ENCODE measurements at regions not wholly inside any gene's neighbourhood (a gene's known extent, or its start where the extent isn't known, plus 50 kb on each side); places are given as distances from the start of the nearest gene placed in this dataset.

GRCh38 chr11:121810291-121810690 is 305.7 kb downstream of the BLID start:
- Histone ChIP-seq H3K36me3 (ENCODE audit: control insufficient read depth in 3 of 3, insufficient read depth in 3 of 3, low read length in 3 of 3) (no peaks in the 10 kb centered on the region), H3K4me1 (ENCODE audit: control insufficient read depth in 3 of 3, insufficient read depth in 3 of 3, low read length in 3 of 3) (no peaks in the 10 kb centered on the region), H3K4me3 (ENCODE audit: low read length in 3 of 3) (no peak overlapping the region), H3K27me3 (ENCODE audit: control insufficient read depth in 3 of 3, insufficient read depth in 3 of 3, low read length in 3 of 3) (no peaks in the 10 kb centered on the region), H3K9me3 (ENCODE audit: control insufficient read depth in 3 of 3, low read length in 3 of 3) (peaks cover 0 to 2% (median 0%) of the 10 kb centered on the region in 3 donors), H3K27ac (ENCODE audit: low read depth, low read length) (no peak overlapping the region), H3K9ac (ENCODE audit: low read depth in 1 of 3, low read length in 3 of 3) (no peak overlapping the region)

DNA sequence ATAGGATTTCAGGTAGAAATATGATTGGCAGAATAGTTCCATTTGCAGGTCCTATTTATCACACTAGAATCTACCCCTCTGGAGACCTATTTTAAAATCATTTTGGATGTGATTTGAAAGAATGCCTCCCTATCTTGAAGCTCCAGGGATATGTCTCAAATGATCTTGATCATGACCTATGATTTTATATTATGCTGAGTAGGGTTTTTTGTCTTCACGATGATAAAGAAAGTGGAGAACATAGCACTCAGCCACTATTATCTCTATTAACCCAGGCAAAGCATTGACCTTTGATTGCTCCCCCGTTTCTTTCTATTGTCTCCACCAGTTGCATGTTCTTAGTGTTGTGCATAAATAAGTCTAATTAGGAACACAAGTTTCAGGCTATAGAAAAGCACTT is 307.9 kb downstream of the BLID start:
- H3K4me3 ChIP-seq (ENCODE audit: low read length in 3 of 3): no peak overlapping the region
- H3K27me3 ChIP-seq (ENCODE audit: control insufficient read depth in 3 of 3, insufficient read depth in 3 of 3, low read length in 3 of 3): no peaks in the 10 kb centered on the region
- H3K9me3 ChIP-seq (ENCODE audit: control insufficient read depth in 3 of 3, low read length in 3 of 3): peaks cover 0 to 2% (median 0%) of the 10 kb centered on the region in 3 donors
- H3K36me3 ChIP-seq (ENCODE audit: control insufficient read depth in 3 of 3, insufficient read depth in 3 of 3, low read length in 3 of 3): no peaks in the 10 kb centered on the region
- H3K9ac ChIP-seq (ENCODE audit: low read depth in 1 of 3, low read length in 3 of 3): no peak overlapping the region
- H3K27ac ChIP-seq (ENCODE audit: low read depth, low read length): no peak overlapping the region
- no peaks in the 10 kb centered on the region for H3K4me1 ChIP-seq (ENCODE audit: control insufficient read depth in 3 of 3, insufficient read depth in 3 of 3, low read length in 3 of 3)

DNA sequence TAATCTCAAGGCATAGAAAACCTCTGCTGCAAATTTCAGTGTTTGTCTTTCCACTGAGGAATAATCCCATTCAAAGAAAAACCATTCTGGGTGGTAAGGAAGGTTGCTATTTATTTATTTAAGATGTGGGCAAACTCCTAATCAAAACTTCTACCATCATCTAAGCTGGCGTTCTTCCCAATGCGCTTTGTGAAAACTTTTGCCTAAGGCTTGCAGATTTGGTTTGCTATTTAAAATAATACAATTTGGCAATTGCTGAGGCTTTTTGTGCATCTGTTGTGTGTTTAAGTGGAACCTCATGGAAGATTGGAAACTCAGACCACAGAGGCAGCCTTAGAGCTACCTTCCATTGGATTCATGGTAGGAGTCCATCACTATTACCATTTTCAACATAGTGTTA is 309.0 kb downstream of the BLID start:
- no peaks in the 10 kb centered on the region for H3K9me3 ChIP-seq (ENCODE audit: control insufficient read depth in 3 of 3, low read length in 3 of 3)
- H3K36me3 ChIP-seq (ENCODE audit: control insufficient read depth in 3 of 3, insufficient read depth in 3 of 3, low read length in 3 of 3): no peaks in the 10 kb centered on the region
- no peak overlapping the region for H3K27ac ChIP-seq (ENCODE audit: low read depth, low read length)
- H3K27me3 ChIP-seq (ENCODE audit: control insufficient read depth in 3 of 3, insufficient read depth in 3 of 3, low read length in 3 of 3): no peaks in the 10 kb centered on the region
- H3K9ac ChIP-seq (ENCODE audit: low read depth in 1 of 3, low read length in 3 of 3): no peak overlapping the region
- H3K4me1 ChIP-seq (ENCODE audit: control insufficient read depth in 3 of 3, insufficient read depth in 3 of 3, low read length in 3 of 3): no peaks in the 10 kb centered on the region
- no peak overlapping the region for H3K4me3 ChIP-seq (ENCODE audit: low read length in 3 of 3)

GRCh38 chr11:121802542-121802941 is 313.5 kb downstream of the BLID start:
- Histone ChIP-seq H3K27me3 (ENCODE audit: control insufficient read depth in 3 of 3, insufficient read depth in 3 of 3, low read length in 3 of 3) (peaks cover 0 to 2% (median 0%) of the 10 kb centered on the region in 3 donors), H3K9me3 (ENCODE audit: control insufficient read depth in 3 of 3, low read length in 3 of 3) (peaks cover 0 to 4% (median 0%) of the 10 kb centered on the region in 3 donors), H3K4me3 (ENCODE audit: low read length in 3 of 3) (no peak overlapping the region), H3K9ac (ENCODE audit: low read depth in 1 of 3, low read length in 3 of 3) (no peak overlapping the region), H3K27ac (ENCODE audit: low read depth, low read length) (no peak overlapping the region), H3K36me3 (ENCODE audit: control insufficient read depth in 3 of 3, insufficient read depth in 3 of 3, low read length in 3 of 3) (no peaks in the 10 kb centered on the region), H3K4me1 (ENCODE audit: control insufficient read depth in 3 of 3, insufficient read depth in 3 of 3, low read length in 3 of 3) (no peaks in the 10 kb centered on the region)

DNA sequence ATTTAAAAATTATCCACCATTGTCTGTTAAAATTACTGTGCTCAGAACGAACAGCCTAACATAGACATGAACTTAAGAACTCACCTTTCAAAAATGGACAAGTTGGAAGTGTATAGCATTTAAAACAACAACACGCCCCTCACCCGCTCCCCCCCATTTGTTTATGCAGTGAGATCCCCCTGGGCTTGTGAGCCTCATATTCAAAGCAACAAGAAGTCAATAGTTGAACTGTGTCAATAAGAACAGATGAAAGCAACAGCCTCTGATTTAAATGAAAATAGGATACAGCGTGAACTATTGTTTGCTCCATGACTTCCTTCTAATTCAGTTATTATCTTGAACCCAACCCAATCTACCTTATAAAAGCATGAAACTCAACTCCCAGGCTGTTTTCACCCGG is 314.2 kb downstream of the BLID start:
- no peaks in the 10 kb centered on the region for H3K36me3 ChIP-seq (ENCODE audit: control insufficient read depth in 3 of 3, insufficient read depth in 3 of 3, low read length in 3 of 3)
- H3K4me3 ChIP-seq (ENCODE audit: low read length in 3 of 3): no peak overlapping the region
- no peak overlapping the region for H3K9ac ChIP-seq (ENCODE audit: low read depth in 1 of 3, low read length in 3 of 3)
- H3K27me3 ChIP-seq (ENCODE audit: control insufficient read depth in 3 of 3, insufficient read depth in 3 of 3, low read length in 3 of 3): peaks cover 0 to 2% (median 0%) of the 10 kb centered on the region in 3 donors
- no peaks in the 10 kb centered on the region for H3K4me1 ChIP-seq (ENCODE audit: control insufficient read depth in 3 of 3, insufficient read depth in 3 of 3, low read length in 3 of 3)
- peaks cover 0 to 4% (median 0%) of the 10 kb centered on the region in 3 donors for H3K9me3 ChIP-seq (ENCODE audit: control insufficient read depth in 3 of 3, low read length in 3 of 3)
- no peak overlapping the region for H3K27ac ChIP-seq (ENCODE audit: low read depth, low read length)

- H3K27me3 ChIP-seq (ENCODE audit: control insufficient read depth in 3 of 3, insufficient read depth in 3 of 3, low read length in 3 of 3): peaks cover 0 to 2% (median 0%) of the 10 kb centered on the region in 3 donors
- H3K9me3 ChIP-seq (ENCODE audit: control insufficient read depth in 3 of 3, low read length in 3 of 3): peaks cover 0 to 4% (median 0%) of the 10 kb centered on the region in 3 donors
- H3K4me3 ChIP-seq (ENCODE audit: low read length in 3 of 3): no peak overlapping the region
- no peak overlapping the region for H3K9ac ChIP-seq (ENCODE audit: low read depth in 1 of 3, low read length in 3 of 3)
- H3K36me3 ChIP-seq (ENCODE audit: control insufficient read depth in 3 of 3, insufficient read depth in 3 of 3, low read length in 3 of 3): no peaks in the 10 kb centered on the region
- no peak overlapping the region for H3K27ac ChIP-seq (ENCODE audit: low read depth, low read length)
- H3K4me1 ChIP-seq (ENCODE audit: control insufficient read depth in 3 of 3, insufficient read depth in 3 of 3, low read length in 3 of 3): no peaks in the 10 kb centered on the region
Measured at GRCh38 chr11:121801394-121801748, 314.6 kb downstream of the BLID start.

GRCh38 chr11:121800731-121801393 is 315.2 kb downstream of the BLID start:
- no peaks in the 10 kb centered on the region for H3K4me1 ChIP-seq (ENCODE audit: control insufficient read depth in 3 of 3, insufficient read depth in 3 of 3, low read length in 3 of 3)
- H3K27me3 ChIP-seq (ENCODE audit: control insufficient read depth in 3 of 3, insufficient read depth in 3 of 3, low read length in 3 of 3): peaks cover 0 to 2% (median 0%) of the 10 kb centered on the region in 3 donors
- no peak overlapping the region for H3K27ac ChIP-seq (ENCODE audit: low read depth, low read length)
- peaks cover 0 to 4% (median 0%) of the 10 kb centered on the region in 3 donors for H3K9me3 ChIP-seq (ENCODE audit: control insufficient read depth in 3 of 3, low read length in 3 of 3)
- H3K4me3 ChIP-seq (ENCODE audit: low read length in 3 of 3): no peak overlapping the region
- no peaks in the 10 kb centered on the region for H3K36me3 ChIP-seq (ENCODE audit: control insufficient read depth in 3 of 3, insufficient read depth in 3 of 3, low read length in 3 of 3)
- no peak overlapping the region for H3K9ac ChIP-seq (ENCODE audit: low read depth in 1 of 3, low read length in 3 of 3)

- Histone ChIP-seq H3K36me3 (ENCODE audit: control insufficient read depth in 3 of 3, insufficient read depth in 3 of 3, low read length in 3 of 3) (no peaks in the 10 kb centered on the region), H3K27me3 (ENCODE audit: control insufficient read depth in 3 of 3, insufficient read depth in 3 of 3, low read length in 3 of 3) (peaks cover 0 to 2% (median 0%) of the 10 kb centered on the region in 3 donors), H3K9ac (ENCODE audit: low read depth in 1 of 3, low read length in 3 of 3) (no peak overlapping the region), H3K4me3 (ENCODE audit: low read length in 3 of 3) (no peak overlapping the region), H3K9me3 (ENCODE audit: control insufficient read depth in 3 of 3, low read length in 3 of 3) (peaks cover 0 to 4% (median 0%) of the 10 kb centered on the region in 3 donors), H3K4me1 (ENCODE audit: control insufficient read depth in 3 of 3, insufficient read depth in 3 of 3, low read length in 3 of 3) (no peaks in the 10 kb centered on the region), H3K27ac (ENCODE audit: low read depth, low read length) (no peak overlapping the region)
Measured at GRCh38 chr11:121800240-121800639, 315.8 kb downstream of the BLID start.

- no peak overlapping the region for H3K27ac ChIP-seq (ENCODE audit: low read depth, low read length)
- H3K9ac ChIP-seq (ENCODE audit: low read depth in 1 of 3, low read length in 3 of 3): no peak overlapping the region
- H3K9me3 ChIP-seq (ENCODE audit: control insufficient read depth in 3 of 3, low read length in 3 of 3): peaks cover 0 to 4% (median 0%) of the 10 kb centered on the region in 3 donors
- H3K4me3 ChIP-seq (ENCODE audit: low read length in 3 of 3): no peak overlapping the region
- H3K27me3 ChIP-seq (ENCODE audit: control insufficient read depth in 3 of 3, insufficient read depth in 3 of 3, low read length in 3 of 3): peaks cover 0 to 2% (median 0%) of the 10 kb centered on the region in 3 donors
- H3K36me3 ChIP-seq (ENCODE audit: control insufficient read depth in 3 of 3, insufficient read depth in 3 of 3, low read length in 3 of 3): no peaks in the 10 kb centered on the region
- H3K4me1 ChIP-seq (ENCODE audit: control insufficient read depth in 3 of 3, insufficient read depth in 3 of 3, low read length in 3 of 3): no peaks in the 10 kb centered on the region
Measured at GRCh38 chr11:121797496-121797895, 318.5 kb downstream of the BLID start.

GRCh38 chr11:121795174-121795573 is 320.8 kb downstream of the BLID start:
- Histone ChIP-seq H3K36me3 (ENCODE audit: control insufficient read depth in 3 of 3, insufficient read depth in 3 of 3, low read length in 3 of 3) (no peaks in the 10 kb centered on the region), H3K9ac (ENCODE audit: low read depth in 1 of 3, low read length in 3 of 3) (no peak overlapping the region)

More at GRCh38 chr11:121795174-121795573, 320.8 kb downstream of the BLID start:
- Histone ChIP-seq H3K4me1 (ENCODE audit: control insufficient read depth in 3 of 3, insufficient read depth in 3 of 3, low read length in 3 of 3) (no peaks in the 10 kb centered on the region), H3K4me3 (ENCODE audit: low read length in 3 of 3) (no peak overlapping the region), H3K9me3 (ENCODE audit: control insufficient read depth in 3 of 3, low read length in 3 of 3) (peaks cover 0 to 4% (median 0%) of the 10 kb centered on the region in 3 donors), H3K27me3 (ENCODE audit: control insufficient read depth in 3 of 3, insufficient read depth in 3 of 3, low read length in 3 of 3) (no peaks in the 10 kb centered on the region), H3K27ac (ENCODE audit: low read depth, low read length) (no peak overlapping the region)

Measured in skeletal muscle tissue (tissue), 3 donors.